Ovary (tissue), 7 donors: ENCODE measurements at regions not wholly inside any gene's neighbourhood (a gene's known extent, or its start where the extent isn't known, plus 50 kb on each side); places are given as distances from the start of the nearest gene placed in this dataset.

Experiments
- DNase-seq, 5 donors: peaks; one replicate each; pipeline ENCODE4 v3.0.0-alpha.2; 2019 to 2020
- H3K27ac ChIP-seq, 2 donors: fragments of 200-600 bp; one replicate each; pipeline versions ENCODE4 v1.5.1 to v1.8.0; 2019 to 2022
- H3K27me3 ChIP-seq: fragments of 200-600 bp; one replicate; pipeline ENCODE4 v1.8.0; 2022
- H3K36me3 ChIP-seq: fragments of 200-600 bp; sonication (generic); one replicate; pipeline ENCODE4 v1.5.1; 2019
- H3K4me1 ChIP-seq: one replicate; pipeline ENCODE4 v1.8.1; 2013; ENCODE audit warnings: mild to moderate bottlenecking, moderate library complexity; ENCODE audit not compliant: insufficient read depth
- H3K4me3 ChIP-seq: fragments of 200-600 bp; sonication (generic); one replicate; pipeline ENCODE4 v1.5.1; 2017
- H3K9me3 ChIP-seq, 2 donors: fragments of 200-600 bp in 1 of 2; sonication (generic) in 1 of 2; one replicate each; pipeline versions ENCODE4 v1.5.1 to v1.8.1; 2013 to 2019; ENCODE audit warnings: mild to moderate bottlenecking in 1 of 2, moderate library complexity in 1 of 2
- EP300 ChIP-seq: sonication (generic); formaldehyde crosslinking; IDR thresholded peaks from one replicate; pipeline ENCODE4 v1.6.1; 2017; ENCODE audit warnings: antibody characterized with exemption
- POLR2A ChIP-seq: fragments of 450-650 bp; IDR thresholded peaks from one replicate; pipeline ENCODE4 v1.6.1; 2017; ENCODE audit warnings: antibody characterized with exemption, mild to moderate bottlenecking, moderate library complexity
- WGBS, 3 donors: extraction: QIAGEN DNeasy Blood & Tissue Kit in 1 of 3; methylation state at CpG; one replicate each; pipeline versions ENCODE4 v1.1.5 to v1.1.7; 2013 to 2017; 5-methylcytosine and 5-hydroxymethylcytosine counted together
- intact Hi-C, 4 donors: fragments of 100-400 bp; cut with DNase I; formaldehyde crosslinking; loops; one replicate each; pipeline versions ENCODE4 v1.11.0 to v1.15.1; 2022 to 2023
- TF ChIP-seq, protein P1 (sequence below), 3 donors: fragments of 450-650 bp in 2 of 3; fragments of 200-600 bp in 1 of 3; IDR thresholded peaks; one replicate each; pipeline versions ENCODE4 v1.5.1 to v1.8.0; 2016 to 2022; ENCODE audit warnings: antibody characterized with exemption in 3 of 3, mild to moderate bottlenecking in 1 of 3
- donor health status: DM: no; HTN: no; CAD: no; lungs with moderate emphysema.
- donor health status: DM: no; HTN: no; CAD: no.
- donor health status: Bipolar disorder and iron deficiency.
- donor health status: DM: no; HTN: no; CAD: no.
- donor health status: DM: yes; HTN: yes; CAD: no.

DNA sequence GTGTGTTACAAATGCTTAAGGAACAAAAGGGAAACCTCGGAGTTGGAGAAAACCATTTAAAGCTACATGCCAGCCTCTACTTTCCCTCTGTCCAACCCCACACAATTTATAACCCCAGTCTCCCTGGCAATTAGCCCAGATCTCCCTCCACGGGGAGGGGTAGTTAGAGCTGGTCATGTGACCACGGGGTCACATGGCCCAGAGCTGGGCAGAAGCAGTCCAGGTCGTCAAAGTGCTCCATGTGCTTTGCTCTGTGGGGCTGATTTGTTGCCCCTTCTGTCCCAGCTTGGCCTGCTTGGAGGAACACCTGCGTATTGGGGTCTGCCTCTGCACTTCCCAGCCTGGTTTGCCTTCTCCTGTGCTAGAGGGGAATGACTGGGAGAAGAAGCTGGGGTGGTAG lies 219.1 kb downstream of the RBM19 start:
- 35 to 39% (median 36%) methylated on average over 5 of the region's 5 CpGs for WGBS, 3 donors
- H3K4me3 ChIP-seq, result no peak overlapping the region
- no peaks in the 10 kb centered on the region for H3K36me3 ChIP-seq
- DNase-seq, result no peak
- H3K27me3 ChIP-seq, result no peaks in the 10 kb centered on the region
- no peaks in the 10 kb centered on the region for H3K4me1 ChIP-seq
- TF ChIP-seq, protein P1, sequence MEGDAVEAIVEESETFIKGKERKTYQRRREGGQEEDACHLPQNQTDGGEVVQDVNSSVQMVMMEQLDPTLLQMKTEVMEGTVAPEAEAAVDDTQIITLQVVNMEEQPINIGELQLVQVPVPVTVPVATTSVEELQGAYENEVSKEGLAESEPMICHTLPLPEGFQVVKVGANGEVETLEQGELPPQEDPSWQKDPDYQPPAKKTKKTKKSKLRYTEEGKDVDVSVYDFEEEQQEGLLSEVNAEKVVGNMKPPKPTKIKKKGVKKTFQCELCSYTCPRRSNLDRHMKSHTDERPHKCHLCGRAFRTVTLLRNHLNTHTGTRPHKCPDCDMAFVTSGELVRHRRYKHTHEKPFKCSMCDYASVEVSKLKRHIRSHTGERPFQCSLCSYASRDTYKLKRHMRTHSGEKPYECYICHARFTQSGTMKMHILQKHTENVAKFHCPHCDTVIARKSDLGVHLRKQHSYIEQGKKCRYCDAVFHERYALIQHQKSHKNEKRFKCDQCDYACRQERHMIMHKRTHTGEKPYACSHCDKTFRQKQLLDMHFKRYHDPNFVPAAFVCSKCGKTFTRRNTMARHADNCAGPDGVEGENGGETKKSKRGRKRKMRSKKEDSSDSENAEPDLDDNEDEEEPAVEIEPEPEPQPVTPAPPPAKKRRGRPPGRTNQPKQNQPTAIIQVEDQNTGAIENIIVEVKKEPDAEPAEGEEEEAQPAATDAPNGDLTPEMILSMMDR (IDR thresholded peaks at IDR 0.05), result no peak
- TF ChIP-seq POLR2A (no peak), EP300 (no peak)
- no peaks in the 10 kb centered on the region for H3K9me3 ChIP-seq
- no peak overlapping the region for H3K27ac ChIP-seq
- intact Hi-C loops, result no loop called here

DNA sequence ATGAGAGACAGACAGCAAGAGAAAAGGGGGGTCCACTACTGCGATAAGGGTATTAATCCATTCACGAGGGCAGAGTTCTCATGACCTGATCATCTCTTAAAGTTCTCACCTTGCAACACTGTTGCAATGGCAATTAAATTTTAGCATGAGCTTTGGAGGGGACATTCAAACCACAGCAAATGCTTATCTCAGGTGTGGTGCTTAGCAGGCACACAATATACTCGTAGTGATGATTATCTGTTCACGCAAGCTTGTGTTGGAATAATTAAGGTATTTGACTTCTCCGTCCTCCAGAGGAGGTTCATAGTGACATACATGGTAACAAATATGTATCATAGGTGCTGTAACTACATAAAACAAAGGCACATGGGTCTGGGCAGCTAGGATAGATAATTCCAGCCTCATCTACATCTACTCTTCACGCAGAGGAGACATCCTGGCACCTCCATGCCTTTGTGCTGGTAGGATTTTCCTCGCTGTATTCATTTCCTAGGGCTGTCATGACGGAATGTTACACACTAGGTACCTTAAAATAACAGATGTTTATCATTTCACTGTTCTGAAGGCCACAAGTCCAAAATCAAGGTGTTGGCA lies 221.2 kb downstream of the RBM19 start:
- H3K27me3 ChIP-seq, result no peaks in the 10 kb centered on the region
- DNase-seq, result no peak
- H3K4me3 ChIP-seq, result no peak overlapping the region
- TF ChIP-seq, protein P1 (IDR thresholded peaks at IDR 0.05), result no peak
- TF ChIP-seq EP300 (no peak), POLR2A (no peak)
- H3K36me3 ChIP-seq, result no peaks in the 10 kb centered on the region
- no peaks in the 10 kb centered on the region for H3K9me3 ChIP-seq
- WGBS, 3 donors, result 64 to 77% (median 70%) methylated on average over 8 of the region's 8 CpGs
- H3K27ac ChIP-seq, result no peak overlapping the region
- intact Hi-C loops, result no loop called here
- H3K4me1 ChIP-seq, result no peaks in the 10 kb centered on the region

DNA sequence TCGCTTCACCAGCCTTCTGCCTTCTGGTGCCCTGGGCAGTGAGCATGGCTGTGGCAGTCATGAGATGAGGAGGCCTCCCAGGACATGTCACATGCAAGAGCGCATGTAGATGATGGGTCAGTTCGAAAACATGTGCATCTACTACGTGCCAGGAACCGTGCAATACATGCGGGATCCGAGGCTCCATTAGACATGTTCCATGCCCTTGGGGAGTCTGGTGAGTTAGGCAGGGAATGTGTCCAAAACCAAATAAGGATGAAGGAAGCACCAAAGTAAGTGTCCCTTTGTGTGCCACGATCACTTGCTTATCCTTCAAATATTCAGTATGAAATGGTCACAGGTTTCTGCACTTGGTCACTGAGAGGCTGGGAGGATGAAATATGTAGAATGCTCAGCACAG lies 223.3 kb downstream of the RBM19 start:
- Histone ChIP-seq H3K9me3 (no peaks in the 10 kb centered on the region), H3K27me3 (no peaks in the 10 kb centered on the region), H3K36me3 (no peaks in the 10 kb centered on the region), H3K4me3 (no peak overlapping the region), H3K4me1 (no peaks in the 10 kb centered on the region), H3K27ac (no peak overlapping the region)
- intact Hi-C loops, result no loop called here
- no peak for TF ChIP-seq POLR2A
- DNase-seq, result no peak
- WGBS, 3 donors, result 86 to 91% (median 88%) methylated on average over 8 of the region's 8 CpGs

DNA sequence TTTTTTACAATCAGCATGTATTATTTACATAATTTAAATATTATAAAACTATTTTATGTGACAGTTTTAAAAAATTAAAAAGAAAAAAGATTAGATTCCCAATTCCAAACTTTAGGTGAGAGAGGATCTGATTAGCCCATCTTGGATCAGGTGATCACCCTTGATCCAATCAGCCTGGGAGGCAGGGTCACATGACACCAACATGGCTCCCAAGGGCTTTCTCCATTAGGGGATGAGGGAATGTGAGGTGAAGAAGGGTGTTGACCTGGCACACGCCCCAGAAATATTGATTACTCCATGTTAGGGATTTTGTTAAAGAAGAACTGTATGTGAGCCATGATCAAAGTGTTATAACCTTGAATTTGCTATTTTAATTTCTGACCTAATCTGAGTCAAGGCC lies 225.4 kb downstream of the RBM19 start:
- TF ChIP-seq POLR2A, result no peak
- no peak for TF ChIP-seq EP300
- TF ChIP-seq, protein P1 (IDR thresholded peaks at IDR 0.05), result no peak
- intact Hi-C loops, result no loop called here
- Histone ChIP-seq H3K9me3 (no peaks in the 10 kb centered on the region), H3K27me3 (no peaks in the 10 kb centered on the region), H3K4me3 (no peak overlapping the region), H3K4me1 (no peaks in the 10 kb centered on the region), H3K36me3 (no peaks in the 10 kb centered on the region), H3K27ac (no peak overlapping the region)
- DNase-seq, result no peak
- 66 to 84% (median 81%) methylated on average over 1 of the region's 1 CpG for WGBS, 3 donors

DNA sequence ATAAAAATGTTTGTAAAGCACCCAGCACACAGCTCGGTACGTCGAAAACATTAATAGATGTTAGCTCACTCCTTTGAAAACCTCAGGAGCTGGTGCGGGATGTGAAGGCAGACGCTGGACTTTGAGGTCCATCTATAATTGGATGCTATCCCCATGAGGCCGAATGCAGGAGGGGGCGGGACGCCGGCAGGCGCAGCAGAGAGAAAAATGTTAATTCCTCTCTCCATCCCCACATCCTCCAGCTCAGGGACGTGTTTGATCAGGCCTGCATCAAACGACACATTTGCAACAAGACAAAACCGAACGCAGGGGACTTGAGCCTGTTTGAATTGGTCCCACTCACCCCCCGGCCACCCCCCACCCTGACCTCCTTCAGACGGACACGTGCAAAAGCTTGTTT lies 231.0 kb downstream of the RBM19 start:
- intact Hi-C loops, result no loop called here
- H3K27me3 ChIP-seq, result no peaks in the 10 kb centered on the region
- WGBS, 3 donors, result 11 to 17% (median 15%) methylated on average over 17 of the region's 17 CpGs
- H3K4me3 ChIP-seq, result no peak overlapping the region
- H3K36me3 ChIP-seq, result no peaks in the 10 kb centered on the region
- no peaks in the 10 kb centered on the region for H3K4me1 ChIP-seq
- H3K9me3 ChIP-seq, result no peaks in the 10 kb centered on the region
- TF ChIP-seq POLR2A (no peak), EP300 (no peak)
- TF ChIP-seq, protein P1 (IDR thresholded peaks at IDR 0.05), result no peak
- no peak overlapping the region for H3K27ac ChIP-seq
- no peak for DNase-seq
